HepG2 (cell line): ENCODE measurements at regions not wholly inside any gene's neighbourhood (a gene's known extent, or its start where the extent isn't known, plus 50 kb on each side); places are given as distances from the start of the nearest gene placed in this dataset.

Experiments used
- ATAC-seq: fragments of 200-7000 bp; cut with Tn5 transposase; 3 replicates; pipeline ENCODE4 v1.9.1; 2020; ENCODE audit warnings: mild to moderate bottlenecking, moderate library complexity
- BruUV-seq: library from RNA; stranded (reverse); fragments of 400-500 nt; replicated peaks from 2 replicates; lab custom pipeline; 2021; lab: Mats Ljungman, UMichigan
- CTCF ChIA-PET: fragments of 300-600 bp; formaldehyde crosslinking; extraction: SDS; loops from one replicate; lab custom pipeline; 2021; ENCODE audit warnings: low total read pairs, inconsistent platforms, low intra/inter-chr PET ratio; lab: Yijun Ruan, JAX
- POLR2A ChIA-PET: fragments of 350-600 bp; sonication (Branson Sonifier 250); formaldehyde crosslinking; loops from one replicate; lab custom pipeline; 2020; ENCODE audit warnings: antibody characterized with exemption, inconsistent platforms; lab: Yijun Ruan, JAX
- DNase-seq: peaks from one replicate; pipeline ENCODE4 v3.0.0-alpha.2; 2015; ENCODE audit warnings: low spot score
- FAIRE-seq: peaks from 3 replicates; lab custom pipeline; 2011; peaks lifted over from hg19 to GRCh38; lab: Jason Lieb, UNC
- H2AFZ ChIP-seq: one replicate; pipeline ENCODE4 v1.6.1; 2011; ENCODE audit warnings: low read length, inconsistent platforms
- H3K27ac ChIP-seq: fragments of 300-600 bp; 3 replicates; pipeline ENCODE4 v1.8.0; 2011; ENCODE audit warnings: mixed run types, mild to moderate bottlenecking, mixed read lengths, low read length, inconsistent platforms; ENCODE audit not compliant: insufficient read depth; ENCODE audit errors: extremely low read length
- H3K27me3 ChIP-seq, 2 experiments: fragments of 200-600 bp in 1 of 2; 2 replicates in 1 of 2; 3 replicates in 1 of 2; pipeline versions ENCODE4 v1.6.0 to v1.8.0; 2011; ENCODE audit warnings: low read length in 2 of 2, mild to moderate bottlenecking in 2 of 2, moderate library complexity in 2 of 2, inconsistent platforms in 1 of 2; ENCODE audit not compliant: insufficient read depth in 2 of 2, control insufficient read depth in 1 of 2
- H3K36me3 ChIP-seq, 2 experiments: fragments of 200-600 bp in 1 of 2; replicated peaks in 1 of 2; 2 replicates in 1 of 2; 3 replicates in 1 of 2; pipeline versions ENCODE4 v1.5.1 to v1.8.0; 2011; ENCODE audit warnings: low read length in 2 of 2, inconsistent platforms in 1 of 2; ENCODE audit not compliant: insufficient read depth in 2 of 2, control insufficient read depth in 1 of 2
- H3K4me1 ChIP-seq: 2 replicates; pipeline ENCODE4 v1.5.1; 2012; ENCODE audit warnings: low read length, inconsistent platforms; ENCODE audit not compliant: insufficient read depth
- H3K4me2 ChIP-seq: 2 replicates; pipeline ENCODE4 v1.6.0; 2011; ENCODE audit warnings: low read depth, low read length, inconsistent platforms
- H3K4me3 ChIP-seq, 3 experiments: fragments of 200-600 bp in 1 of 3; sonication (generic), shearing (Covaris generic) in 1 of 3; replicated peaks in 1 of 3; 2 replicates each; pipeline ENCODE4 v1.5.1; 2011 to 2016; ENCODE audit warnings: low read length in 3 of 3, inconsistent platforms in 2 of 3, low read depth in 2 of 3, mild to moderate bottlenecking in 2 of 3, control low read depth in 1 of 3, mixed read lengths in 1 of 3; ENCODE audit not compliant: insufficient read depth in 1 of 3
- H3K79me2 ChIP-seq: one replicate; pipeline ENCODE4 v1.6.1; 2011; ENCODE audit warnings: low read length, inconsistent platforms; ENCODE audit not compliant: insufficient read depth
- H3K9ac ChIP-seq: 2 replicates; pipeline ENCODE4 v1.6.0; 2011; ENCODE audit warnings: mild to moderate bottlenecking, low read depth, low read length, inconsistent platforms; ENCODE audit not compliant: insufficient read depth
- H3K9me3 ChIP-seq: 2 replicates; pipeline ENCODE4 v1.5.1; 2012; ENCODE audit warnings: mild to moderate bottlenecking, low read length
- H4K20me1 ChIP-seq: 2 replicates; pipeline ENCODE4 v1.6.0; 2011; ENCODE audit warnings: inconsistent platforms, mild to moderate bottlenecking, low read length, moderate library complexity; ENCODE audit not compliant: insufficient read depth
- BHLHE40 ChIP-seq: IDR thresholded peaks from 2 replicates; pipeline ENCODE4 v1.6.1; 2011; ENCODE audit warnings: low read length, improper control_type of control experiment
- FOXP4 ChIP-seq: sonication (generic); formaldehyde crosslinking; IDR thresholded peaks from 2 replicates; pipeline ENCODE4 v1.4.0; 2020; ENCODE audit warnings: missing genetic modification reagents
- HCFC1 ChIP-seq: fragments of 150-350 bp; IDR thresholded peaks from 2 replicates; pipeline ENCODE4 v1.6.1; 2014; ENCODE audit warnings: low read depth, low read length
- MAFF ChIP-seq: IDR thresholded peaks from 2 replicates; pipeline ENCODE4 v1.6.1; 2011; ENCODE audit warnings: low read depth, low read length, improper control_type of control experiment
- MAFK ChIP-seq, 2 experiments: IDR thresholded peaks in 1 of 2; conservative IDR thresholded peaks in 1 of 2; 2 replicates each; pipeline ENCODE4 v1.6.1; 2011; ENCODE audit warnings: improper control_type of control experiment in 2 of 2, low read length in 2 of 2
- TFDP2 ChIP-seq: sonication (generic); formaldehyde crosslinking; IDR thresholded peaks from 2 replicates; pipeline ENCODE4 v1.4.0; 2020; ENCODE audit warnings: missing genetic modification reagents
- ZBTB34 ChIP-seq: sonication (generic); formaldehyde crosslinking; IDR thresholded peaks from 2 replicates; pipeline ENCODE4 v1.8.0; 2022; ENCODE audit warnings: mild to moderate bottlenecking, missing genetic modification reagents
- ZNF124 ChIP-seq: sonication (generic); formaldehyde crosslinking; IDR thresholded peaks from 2 replicates; pipeline ENCODE4 v1.4.0; 2020; ENCODE audit warnings: missing genetic modification reagents
- ZNF281 ChIP-seq: sonication (generic); formaldehyde crosslinking; IDR thresholded peaks from 2 replicates; pipeline ENCODE4 v1.4.0; 2020; ENCODE audit warnings: missing genetic modification reagents, borderline replicate concordance
- ZNF562 ChIP-seq: sonication (generic); formaldehyde crosslinking; IDR thresholded peaks from 2 replicates; pipeline ENCODE4 v1.8.0; 2022; ENCODE audit warnings: missing genetic modification reagents, borderline replicate concordance
- ZNF678 ChIP-seq: sonication (generic); formaldehyde crosslinking; IDR thresholded peaks from 2 replicates; pipeline ENCODE4 v1.4.0; 2020; ENCODE audit warnings: mild to moderate bottlenecking, missing genetic modification reagents
- in situ Hi-C: cut with HindIII; loops from 2 replicates; pipeline ENCODE4 v1.10.0; 2017; ENCODE audit warnings: low pct_unique_long_range_greater_than_20kb; ENCODE audit not compliant: extremely low pct_ligation_motif_present
- intact Hi-C: fragments of 100-400 bp; cut with micrococcal nuclease; formaldehyde crosslinking; loops from one replicate; pipeline ENCODE4 v1.10.0; 2022; ENCODE audit not compliant: unreplicated experiment

GRCh38 chrX:5054852-5055251, 1173.8 kb downstream of the NLGN4X start:
- Histone ChIP-seq H3K9me3 (peaks cover 52% of the 10 kb centered on the region), H3K9ac (no peak overlapping the region)
- POLR2A ChIA-PET, result no interaction called here
- no peak for TF ChIP-seq ZBTB34 (CRISPR knock-in tag)
- no peak for TF ChIP-seq ZNF562 (CRISPR knock-in tag)
- no peak for TF ChIP-seq FOXP4 (CRISPR knock-in tag)
- peak; percentile 74 for TF ChIP-seq MAFF
- no peak for TF ChIP-seq HCFC1
- TF ChIP-seq ZNF678 (CRISPR knock-in tag), result no peak
- TF ChIP-seq ZNF281 (CRISPR knock-in tag), result no peak
- TF ChIP-seq ZNF124 (CRISPR knock-in tag), result no peak
- no peak for TF ChIP-seq BHLHE40
- TF ChIP-seq MAFK (conservative IDR thresholded peaks at IDR 0.05 in 1 of 2, IDR thresholded peaks at IDR 0.05 in 1 of 2; ENCODE audit: low read length in 2 of 2), result peak; percentile 62 to 83; a peak in 3 of 4 replicates
- no peak for TF ChIP-seq TFDP2 (CRISPR knock-in tag)
- TF ChIP-seq, all 625 proteins: peak for 2
- Histone ChIP-seq H3K4me2 (no peak overlapping the region), H3K36me3 (no peaks in the 10 kb centered on the region), H3K27ac (no peak overlapping the region), H3K4me1 (no peaks in the 10 kb centered on the region), H3K4me3 (no peak overlapping the region), H2AFZ (no peak overlapping the region), H4K20me1 (no peaks in the 10 kb centered on the region), H3K27me3 (no peaks in the 10 kb centered on the region), H3K79me2 (no peaks in the 10 kb centered on the region)
- FAIRE-seq, result no peak
- in situ Hi-C loops (no loop called here), intact Hi-C loops (no loop called here)
- DNase-seq, result no peak
- ATAC-seq, result no peak
- CTCF ChIA-PET, result no interaction called here
- no TSS peak for BruUV-seq
